ENCODE measurements at regions not wholly inside any gene's neighbourhood (a gene's known extent, or its start where the extent isn't known, plus 50 kb on each side); places are given as distances from the start of the nearest gene placed in this dataset.

DNA sequence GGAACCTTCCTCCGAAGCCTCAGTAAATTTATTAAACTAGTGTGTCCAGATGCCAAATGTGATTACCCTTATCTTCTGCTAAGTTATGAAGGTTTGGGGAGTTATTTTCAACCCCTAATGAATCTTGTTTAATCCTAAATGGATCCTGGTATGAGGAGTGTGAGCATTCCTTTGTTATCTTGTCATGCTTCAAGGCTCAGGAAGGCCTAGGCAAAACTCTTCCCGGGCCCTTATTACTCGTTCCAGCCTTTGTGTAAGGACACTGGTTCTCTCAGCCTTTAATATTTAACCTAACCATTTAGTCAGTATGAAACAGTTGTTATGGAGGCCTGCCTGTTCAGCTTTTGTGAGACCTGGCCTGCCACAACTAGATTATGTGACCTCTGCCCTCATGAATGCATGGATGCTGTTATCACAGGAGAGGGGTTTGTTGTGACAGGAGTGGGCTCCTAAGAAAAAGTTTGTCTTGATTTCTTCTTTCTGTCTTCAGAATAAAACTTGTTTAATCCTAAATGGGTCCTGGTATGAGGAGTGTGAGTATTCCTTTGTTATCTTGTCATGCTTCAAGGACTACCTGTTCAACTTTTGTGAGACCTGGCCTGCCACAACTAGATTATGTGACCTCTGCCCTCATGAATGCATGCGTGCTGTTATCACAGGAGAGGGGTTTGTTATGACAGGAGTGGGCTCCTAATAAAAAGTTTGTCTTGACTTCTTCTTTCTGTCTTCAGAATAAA lies 181.7 kb downstream of the SLC39A8 start:
- Histone ChIP-seq H3K27me3 (no peaks in the 10 kb centered on the region), H3K36me3 (no peaks in the 10 kb centered on the region), H3K9me3 (no peaks in the 10 kb centered on the region), H3K4me3 (no peak overlapping the region), H3K27ac (no peak overlapping the region), H3K4me1 (no peaks in the 10 kb centered on the region)
- TF ChIP-seq, protein P1, sequence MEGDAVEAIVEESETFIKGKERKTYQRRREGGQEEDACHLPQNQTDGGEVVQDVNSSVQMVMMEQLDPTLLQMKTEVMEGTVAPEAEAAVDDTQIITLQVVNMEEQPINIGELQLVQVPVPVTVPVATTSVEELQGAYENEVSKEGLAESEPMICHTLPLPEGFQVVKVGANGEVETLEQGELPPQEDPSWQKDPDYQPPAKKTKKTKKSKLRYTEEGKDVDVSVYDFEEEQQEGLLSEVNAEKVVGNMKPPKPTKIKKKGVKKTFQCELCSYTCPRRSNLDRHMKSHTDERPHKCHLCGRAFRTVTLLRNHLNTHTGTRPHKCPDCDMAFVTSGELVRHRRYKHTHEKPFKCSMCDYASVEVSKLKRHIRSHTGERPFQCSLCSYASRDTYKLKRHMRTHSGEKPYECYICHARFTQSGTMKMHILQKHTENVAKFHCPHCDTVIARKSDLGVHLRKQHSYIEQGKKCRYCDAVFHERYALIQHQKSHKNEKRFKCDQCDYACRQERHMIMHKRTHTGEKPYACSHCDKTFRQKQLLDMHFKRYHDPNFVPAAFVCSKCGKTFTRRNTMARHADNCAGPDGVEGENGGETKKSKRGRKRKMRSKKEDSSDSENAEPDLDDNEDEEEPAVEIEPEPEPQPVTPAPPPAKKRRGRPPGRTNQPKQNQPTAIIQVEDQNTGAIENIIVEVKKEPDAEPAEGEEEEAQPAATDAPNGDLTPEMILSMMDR (IDR thresholded peaks at IDR 0.05): no peak
- TF ChIP-seq EP300 (IDR thresholded peaks at IDR 0.05) (no peak), POLR2A (IDR thresholded peaks at IDR 0.05) (no peak)
- no peak for DNase-seq (ENCODE audit: low spot score in 2 of 2)
- 60 to 65% methylated on average over 4 of the region's 4 CpGs for WGBS, 2 donors

DNA sequence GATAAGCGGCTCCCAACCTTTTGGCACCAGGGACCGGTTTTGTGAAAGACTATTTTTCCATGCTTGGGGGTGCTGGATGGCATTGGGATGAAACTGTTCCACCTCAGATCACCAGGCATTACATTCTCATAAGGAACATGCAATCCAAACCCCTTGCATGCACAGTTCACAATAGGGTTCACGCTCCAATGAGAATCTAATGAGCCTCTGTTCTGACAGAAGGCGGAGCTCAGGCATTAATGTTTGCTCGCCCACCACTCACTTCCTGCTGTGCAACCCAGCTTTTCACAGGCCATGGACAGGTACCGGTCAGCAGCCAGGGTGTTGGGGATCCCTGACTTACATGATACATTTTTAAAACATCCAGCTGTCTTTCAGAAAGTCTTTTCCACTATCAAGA lies 187.3 kb downstream of the SLC39A8 start:
- Histone ChIP-seq H3K27ac (no peak overlapping the region), H3K4me1 (no peaks in the 10 kb centered on the region), H3K9me3 (no peaks in the 10 kb centered on the region), H3K4me3 (no peak overlapping the region), H3K36me3 (no peaks in the 10 kb centered on the region), H3K27me3 (no peaks in the 10 kb centered on the region)
- 82 to 93% methylated on average over 6 of the region's 6 CpGs for WGBS, 2 donors
- TF ChIP-seq, protein P1 (IDR thresholded peaks at IDR 0.05): no peak
- no peak for TF ChIP-seq EP300 (IDR thresholded peaks at IDR 0.05)
- no peak for TF ChIP-seq POLR2A (IDR thresholded peaks at IDR 0.05)
- DNase-seq (ENCODE audit: low spot score in 2 of 2): no peak

DNA sequence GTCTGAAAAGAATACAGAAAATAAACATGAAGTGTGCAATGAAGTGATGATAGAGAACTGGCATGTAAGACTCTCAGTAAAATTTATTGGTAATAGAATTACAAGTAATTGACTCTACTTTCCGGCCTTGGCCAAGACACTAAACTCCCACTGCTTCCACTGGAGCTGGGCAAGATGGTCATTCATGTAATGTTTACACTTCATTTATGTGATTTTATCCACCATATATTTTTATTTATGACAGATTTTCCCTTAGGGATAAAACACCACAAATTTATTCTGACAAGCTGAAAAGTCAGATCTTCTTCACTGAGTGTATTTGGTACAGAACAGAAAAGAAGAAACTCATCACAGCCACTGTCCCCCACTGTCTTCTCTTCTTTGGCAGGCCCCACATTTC lies 191.9 kb downstream of the SLC39A8 start:
- 71 to 78% methylated on average over 1 of the region's 1 CpG for WGBS, 2 donors
- H3K4me1 ChIP-seq: no peaks in the 10 kb centered on the region

DNA sequence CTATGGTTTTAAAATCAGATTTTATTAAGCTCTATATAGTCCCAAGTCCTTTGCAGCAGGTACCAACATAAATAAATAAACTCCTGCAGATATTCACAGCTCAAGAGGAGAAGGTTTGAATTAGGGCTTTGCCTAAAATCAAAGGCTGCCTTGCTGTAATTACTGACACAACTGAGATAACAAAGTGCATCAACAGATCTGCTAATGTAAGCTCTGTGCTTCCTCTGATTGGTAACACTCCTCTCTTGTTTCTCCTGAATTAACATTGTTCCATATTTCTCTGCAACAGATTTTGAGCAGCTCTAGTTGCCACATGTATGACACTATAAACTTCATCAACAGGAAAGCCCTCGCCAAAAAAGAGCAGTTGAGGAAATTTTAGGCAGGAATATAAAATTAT lies 193.6 kb downstream of the SLC39A8 start:
- no peaks in the 10 kb centered on the region for H3K9me3 ChIP-seq
- no peak for DNase-seq (ENCODE audit: low spot score in 2 of 2)
- TF ChIP-seq, protein P1 (IDR thresholded peaks at IDR 0.05): no peak
- TF ChIP-seq EP300 (IDR thresholded peaks at IDR 0.05) (no peak), POLR2A (IDR thresholded peaks at IDR 0.05) (no peak)
- no peak overlapping the region for H3K27ac ChIP-seq
- H3K27me3 ChIP-seq: no peaks in the 10 kb centered on the region
- H3K4me1 ChIP-seq: no peaks in the 10 kb centered on the region
- 60 to 64% methylated on average over 1 of the region's 1 CpG for WGBS, 2 donors
- H3K4me3 ChIP-seq: no peak overlapping the region
- no peaks in the 10 kb centered on the region for H3K36me3 ChIP-seq

More for the DNA sequence above, 191.9 kb downstream of the SLC39A8 start:
- no peaks in the 10 kb centered on the region for H3K9me3 ChIP-seq
- H3K27me3 ChIP-seq: no peaks in the 10 kb centered on the region
- no peak overlapping the region for H3K27ac ChIP-seq
- H3K36me3 ChIP-seq: no peaks in the 10 kb centered on the region
- TF ChIP-seq, protein P1 (IDR thresholded peaks at IDR 0.05): no peak
- TF ChIP-seq EP300 (IDR thresholded peaks at IDR 0.05): no peak
- TF ChIP-seq POLR2A (IDR thresholded peaks at IDR 0.05): no peak
- H3K4me3 ChIP-seq: no peak overlapping the region
- DNase-seq (ENCODE audit: low spot score in 2 of 2): no peak

DNA sequence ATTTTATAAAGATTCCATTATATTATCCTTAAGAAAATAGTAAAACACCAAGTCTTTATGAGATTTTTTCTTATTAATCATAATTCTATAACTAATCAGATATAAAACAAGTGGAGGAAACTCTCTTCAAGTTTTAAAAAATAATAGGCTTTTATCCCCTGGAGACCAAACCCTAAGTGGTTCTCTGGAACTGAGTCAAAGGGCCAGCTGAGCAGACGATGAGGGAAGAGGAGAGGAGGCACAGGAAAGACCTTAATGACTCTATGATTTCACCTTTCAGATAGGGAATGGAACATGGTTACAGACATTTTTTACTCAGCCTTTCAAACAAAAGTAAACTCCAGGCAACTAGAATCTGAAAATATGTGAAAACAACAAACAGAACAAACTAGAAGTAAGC lies 201.8 kb downstream of the SLC39A8 start:
- 22 to 23% methylated on average over 1 of the region's 1 CpG for WGBS, 2 donors
- no peak for TF ChIP-seq POLR2A (IDR thresholded peaks at IDR 0.05)
- no peak overlapping the region for H3K27ac ChIP-seq

More for the DNA sequence above, 201.8 kb downstream of the SLC39A8 start:
- H3K4me3 ChIP-seq: no peak overlapping the region
- no peak for DNase-seq (ENCODE audit: low spot score in 2 of 2)
- H3K9me3 ChIP-seq: no peaks in the 10 kb centered on the region
- no peaks in the 10 kb centered on the region for H3K27me3 ChIP-seq
- H3K4me1 ChIP-seq: peaks cover 0 to 3% (median 0%) of the 10 kb centered on the region in 4 donors
- no peaks in the 10 kb centered on the region for H3K36me3 ChIP-seq

Data from tibial nerve (tissue), 4 donors.